Astrocyte of the cerebellum (primary cell): ENCODE measurements at regions not wholly inside any gene's neighbourhood (a gene's known extent, or its start where the extent isn't known, plus 50 kb on each side); places are given as distances from the start of the nearest gene placed in this dataset.

Experiments
- DNase-seq: peaks from one replicate; pipeline ENCODE4 v3.0.0-alpha.2; 2011; ENCODE audit warnings: low read depth
- H3K4me3 ChIP-seq: 2 replicates; pipeline ENCODE4 v1.5.1; 2011; ENCODE audit warnings: mild to moderate bottlenecking, low read depth, low read length, moderate library complexity
- CTCF ChIP-seq: IDR thresholded peaks from 2 replicates; pipeline ENCODE4 v1.5.1; 2012; ENCODE audit warnings: low read length, low read depth, moderate library complexity, mild to moderate bottlenecking; ENCODE audit errors: missing control alignments
- in situ Hi-C: cut with HindIII; loops from 2 replicates; pipeline ENCODE4 v1.10.0; 2017; ENCODE audit warnings: low sequenced_read_pairs

- no peak overlapping the region for H3K4me3 ChIP-seq
- TF ChIP-seq CTCF = no peak
- in situ Hi-C loops = no loop called here
- no peak for DNase-seq
Observed at GRCh38 chr10:80909254-80909653, 371.6 kb downstream of the SH2D4B start.

GRCh38 chr10:80917636-80918035 is 379.9 kb downstream of the SH2D4B start:
- in situ Hi-C loops = no loop called here
- no peak for DNase-seq
- no peak overlapping the region for H3K4me3 ChIP-seq
- TF ChIP-seq CTCF = no peak

GRCh38 chr10:80921032-80921431 is 383.3 kb downstream of the SH2D4B start:
- in situ Hi-C loops = no loop called here
- no peak for TF ChIP-seq CTCF

GRCh38 chr10:80924063-80924952 is 386.6 kb downstream of the SH2D4B start:
- peak; percentile 18 for DNase-seq
- TF ChIP-seq CTCF = peak; percentile 69
- no peak overlapping the region for H3K4me3 ChIP-seq
- in situ Hi-C loops = no loop called here

More at GRCh38 chr10:80921032-80921431, 383.3 kb downstream of the SH2D4B start:
- no peak overlapping the region for H3K4me3 ChIP-seq
- no peak for DNase-seq

- in situ Hi-C loops = no loop called here
- no peak for DNase-seq
- no peak for TF ChIP-seq CTCF
- no peak overlapping the region for H3K4me3 ChIP-seq
Observed at GRCh38 chr10:80927419-80928078, 389.8 kb downstream of the SH2D4B start.

GRCh38 chr10:80938903-80939302 is 401.2 kb downstream of the SH2D4B start:
- no peak for TF ChIP-seq CTCF
- no peak overlapping the region for H3K4me3 ChIP-seq
- DNase-seq = no peak
- in situ Hi-C loops = no loop called here
